ENCODE measurements at regions not wholly inside any gene's neighbourhood (a gene's known extent, or its start where the extent isn't known, plus 50 kb on each side); places are given as distances from the start of the nearest gene placed in this dataset.

DNA sequence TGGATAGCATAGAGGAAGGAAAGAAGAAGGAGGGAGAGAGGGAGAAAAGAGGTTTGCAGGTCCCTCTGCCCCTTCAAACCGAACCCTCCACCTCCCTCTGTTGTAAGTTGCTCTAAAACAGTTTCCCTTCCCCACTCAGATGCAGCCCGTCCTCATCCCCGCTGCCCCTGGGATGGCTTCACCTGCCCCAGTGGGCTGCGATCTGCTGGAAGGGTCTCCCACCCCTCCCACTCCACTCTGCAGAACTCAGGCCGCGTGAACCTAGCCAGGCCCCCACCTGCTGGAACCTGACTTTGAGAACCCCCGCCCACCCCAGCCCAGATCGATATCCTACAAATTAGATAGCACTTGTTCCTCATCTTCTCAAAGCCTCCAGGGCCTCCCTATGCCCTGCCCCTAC is 190.8 kb downstream of the DLL1 start:
- no peaks in the 10 kb centered on the region for H3K9me3 ChIP-seq (ENCODE audit: control insufficient read depth in 5 of 5, low read length in 5 of 5)
- H3K9ac ChIP-seq (ENCODE audit: low read length in 5 of 5) = no peak overlapping the region
- H3K36me3 ChIP-seq (ENCODE audit: control insufficient read depth in 5 of 5, insufficient read depth in 5 of 5, low read length in 5 of 5) = no peaks in the 10 kb centered on the region
- H3K27me3 ChIP-seq (ENCODE audit: control insufficient read depth in 5 of 5, insufficient read depth in 4 of 5, low read length in 5 of 5) = peaks cover 7 to 31% (median 22%) of the 10 kb centered on the region in 5 donors
- H3K4me3 ChIP-seq (ENCODE audit: low read depth in 1 of 5, low read length in 5 of 5) = no peak overlapping the region
- no peak overlapping the region for H3K27ac ChIP-seq (ENCODE audit: low read depth, low read length)
- peaks cover 0 to 2% (median 0%) of the 10 kb centered on the region in 5 donors for H3K4me1 ChIP-seq (ENCODE audit: control insufficient read depth in 5 of 5, insufficient read depth in 5 of 5, low read length in 5 of 5)

DNA sequence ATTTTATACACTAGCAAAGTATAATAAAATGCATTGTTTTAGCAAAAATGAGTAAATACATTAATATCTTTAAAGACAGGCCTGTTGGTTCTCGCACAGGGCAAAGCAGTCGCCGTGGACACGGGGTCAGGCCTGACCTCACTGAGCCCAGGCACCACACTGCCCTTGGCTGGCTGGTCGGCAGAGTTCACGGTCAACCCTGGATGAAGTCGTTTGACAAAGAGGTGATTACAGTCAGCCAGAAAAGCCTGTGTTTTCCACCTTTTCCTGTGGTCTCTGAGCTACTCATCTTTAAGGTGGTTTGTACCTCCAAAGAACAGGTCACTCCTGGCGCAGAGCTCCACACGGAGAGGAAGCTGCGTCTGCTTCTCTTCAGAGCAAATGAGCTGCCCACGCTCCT is 191.5 kb downstream of the DLL1 start:
- Histone ChIP-seq H3K27ac (ENCODE audit: low read depth, low read length) (no peak overlapping the region), H3K9me3 (ENCODE audit: control insufficient read depth in 5 of 5, low read length in 5 of 5) (no peaks in the 10 kb centered on the region), H3K4me1 (ENCODE audit: control insufficient read depth in 5 of 5, insufficient read depth in 5 of 5, low read length in 5 of 5) (peaks cover 0 to 2% (median 0%) of the 10 kb centered on the region in 5 donors), H3K9ac (ENCODE audit: low read length in 5 of 5) (no peak overlapping the region), H3K4me3 (ENCODE audit: low read depth in 1 of 5, low read length in 5 of 5) (no peak overlapping the region), H3K27me3 (ENCODE audit: control insufficient read depth in 5 of 5, insufficient read depth in 4 of 5, low read length in 5 of 5) (peaks cover 11 to 36% (median 23%) of the 10 kb centered on the region in 5 donors), H3K36me3 (ENCODE audit: control insufficient read depth in 5 of 5, insufficient read depth in 5 of 5, low read length in 5 of 5) (no peaks in the 10 kb centered on the region)

- Histone ChIP-seq H3K9ac (ENCODE audit: low read length in 5 of 5) (no peak overlapping the region), H3K9me3 (ENCODE audit: control insufficient read depth in 5 of 5, low read length in 5 of 5) (no peaks in the 10 kb centered on the region), H3K27ac (ENCODE audit: low read depth, low read length) (no peak overlapping the region), H3K4me1 (ENCODE audit: control insufficient read depth in 5 of 5, insufficient read depth in 5 of 5, low read length in 5 of 5) (peaks cover 0 to 2% (median 0%) of the 10 kb centered on the region in 5 donors), H3K27me3 (ENCODE audit: control insufficient read depth in 5 of 5, insufficient read depth in 4 of 5, low read length in 5 of 5) (peaks cover 11 to 43% (median 26%) of the 10 kb centered on the region in 5 donors), H3K36me3 (ENCODE audit: control insufficient read depth in 5 of 5, insufficient read depth in 5 of 5, low read length in 5 of 5) (no peaks in the 10 kb centered on the region), H3K4me3 (ENCODE audit: low read depth in 1 of 5, low read length in 5 of 5) (no peak overlapping the region)
Observed at GRCh38 chr6:170098428-170099170, 192.3 kb downstream of the DLL1 start.

DNA sequence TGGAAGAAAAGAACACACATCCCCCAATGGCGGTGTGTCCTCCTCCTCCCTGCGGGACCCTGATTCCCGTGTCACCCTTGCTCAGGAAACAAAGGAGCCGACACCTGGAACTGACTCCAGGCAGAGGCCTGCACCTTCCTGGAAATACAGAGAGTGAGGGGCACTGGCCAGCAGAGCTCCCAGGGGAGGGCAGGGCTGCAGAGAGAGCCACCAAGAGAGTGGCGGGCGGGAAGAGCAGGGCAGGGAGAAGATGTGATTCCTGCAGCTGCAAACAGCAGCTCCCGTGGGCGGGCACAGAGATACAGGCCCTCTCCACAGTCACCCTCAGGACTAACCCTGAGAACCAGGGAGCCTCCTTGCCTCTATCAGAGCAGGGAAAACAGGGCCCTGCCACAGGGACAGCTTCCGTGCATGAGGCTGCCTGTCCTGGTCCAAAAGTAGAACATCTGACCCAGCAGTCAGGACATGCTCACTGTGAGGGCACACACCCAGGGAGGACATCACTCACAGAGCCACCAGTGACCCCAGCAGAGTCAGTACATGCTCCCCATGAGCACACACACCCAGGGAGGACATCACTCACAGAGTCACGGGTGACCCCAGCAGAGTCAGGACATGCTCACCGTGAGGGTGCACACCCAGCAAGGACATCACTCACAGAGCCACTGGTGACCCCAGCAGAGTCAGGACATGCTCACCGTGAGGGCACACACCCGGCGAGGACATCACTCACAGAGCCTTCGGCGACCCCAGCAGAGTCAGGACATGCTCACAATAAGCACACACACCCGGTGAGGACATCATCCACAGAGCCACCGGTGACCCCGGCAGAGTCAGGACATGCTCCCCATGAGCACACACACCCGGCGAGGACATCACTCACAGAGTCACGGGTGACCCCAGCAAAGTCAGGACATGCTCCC is 193.1 kb downstream of the DLL1 start:
- Histone ChIP-seq H3K9me3 (ENCODE audit: control insufficient read depth in 5 of 5, low read length in 5 of 5) (no peaks in the 10 kb centered on the region), H3K36me3 (ENCODE audit: control insufficient read depth in 5 of 5, insufficient read depth in 5 of 5, low read length in 5 of 5) (no peaks in the 10 kb centered on the region), H3K4me3 (ENCODE audit: low read depth in 1 of 5, low read length in 5 of 5) (no peak overlapping the region), H3K27ac (ENCODE audit: low read depth, low read length) (no peak overlapping the region), H3K9ac (ENCODE audit: low read length in 5 of 5) (no peak overlapping the region), H3K27me3 (ENCODE audit: control insufficient read depth in 5 of 5, insufficient read depth in 4 of 5, low read length in 5 of 5) (peaks cover 11 to 48% (median 30%) of the 10 kb centered on the region in 5 donors), H3K4me1 (ENCODE audit: control insufficient read depth in 5 of 5, insufficient read depth in 5 of 5, low read length in 5 of 5) (peaks cover 0 to 2% (median 0%) of the 10 kb centered on the region in 5 donors)

DNA sequence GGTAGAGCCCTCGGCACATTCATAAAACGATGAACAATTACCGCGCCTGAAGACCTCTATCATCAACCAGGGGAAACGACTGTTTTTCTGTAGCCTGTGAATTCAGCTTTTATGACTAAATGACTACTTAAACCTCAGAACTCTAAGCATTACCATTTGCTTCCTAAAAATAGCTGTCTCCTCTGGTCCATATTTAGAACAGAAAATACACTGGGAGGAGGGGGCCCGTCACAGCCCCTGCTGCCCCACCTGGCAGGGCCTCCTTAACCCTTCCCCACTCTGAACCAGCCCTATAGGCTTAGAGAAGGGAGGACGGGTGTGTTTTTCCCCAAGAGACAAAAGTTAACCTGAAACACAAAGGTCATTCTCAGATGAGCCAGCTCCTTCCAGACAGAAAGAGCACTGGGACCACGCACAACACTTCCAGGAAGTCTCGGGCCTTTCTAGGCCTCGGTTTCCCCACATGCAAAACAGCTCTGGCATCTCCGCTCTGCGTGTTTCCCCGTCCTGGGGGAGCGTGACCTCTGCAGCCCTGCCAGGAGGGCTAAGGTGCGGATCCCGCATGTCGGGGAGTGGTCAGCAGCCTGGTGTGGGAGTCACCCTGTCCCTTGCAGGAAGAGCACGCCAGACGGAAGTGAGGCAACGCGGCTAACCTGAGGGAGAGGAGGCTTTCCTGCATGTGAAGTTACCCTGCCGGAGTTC is 193.9 kb downstream of the DLL1 start:
- Histone ChIP-seq H3K9ac (ENCODE audit: low read length in 5 of 5) (no peak overlapping the region), H3K27ac (ENCODE audit: low read depth, low read length) (no peak overlapping the region), H3K9me3 (ENCODE audit: control insufficient read depth in 5 of 5, low read length in 5 of 5) (no peaks in the 10 kb centered on the region), H3K4me1 (ENCODE audit: control insufficient read depth in 5 of 5, insufficient read depth in 5 of 5, low read length in 5 of 5) (peaks cover 0 to 2% (median 0%) of the 10 kb centered on the region in 5 donors), H3K27me3 (ENCODE audit: control insufficient read depth in 5 of 5, insufficient read depth in 4 of 5, low read length in 5 of 5) (peaks cover 11 to 52% (median 34%) of the 10 kb centered on the region in 5 donors), H3K36me3 (ENCODE audit: control insufficient read depth in 5 of 5, insufficient read depth in 5 of 5, low read length in 5 of 5) (no peaks in the 10 kb centered on the region), H3K4me3 (ENCODE audit: low read depth in 1 of 5, low read length in 5 of 5) (no peak overlapping the region)

DNA sequence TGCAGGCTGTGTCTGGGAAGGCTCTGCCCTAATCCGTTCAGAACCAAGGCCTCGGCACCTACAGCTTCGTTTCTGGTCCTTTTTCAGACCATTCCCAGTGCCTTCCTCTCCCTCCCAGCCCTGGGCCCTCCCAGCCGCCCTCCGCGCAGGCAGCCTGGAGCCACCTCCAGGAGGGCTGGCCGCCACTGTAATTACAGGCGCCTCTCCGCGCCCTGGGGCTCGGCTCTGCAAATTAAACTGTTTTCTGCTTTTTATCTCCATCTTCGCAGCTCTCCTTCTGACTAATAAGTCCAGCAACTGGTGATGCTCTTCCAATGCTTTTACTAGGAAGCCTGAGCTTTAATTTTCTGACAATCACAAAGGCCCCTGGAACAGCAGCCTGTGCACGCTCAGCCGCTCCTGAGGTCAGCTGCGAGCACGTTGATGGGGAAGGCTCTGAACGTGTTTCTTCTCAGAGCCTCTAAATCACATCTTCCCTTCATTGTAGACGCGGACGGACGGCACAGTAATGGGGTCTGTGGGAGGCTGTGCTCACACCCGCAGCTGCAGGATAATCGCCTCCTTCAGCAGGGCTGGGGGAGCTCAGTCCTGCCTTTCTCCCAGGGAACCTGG is 194.6 kb downstream of the DLL1 start:
- H3K27me3 ChIP-seq (ENCODE audit: control insufficient read depth in 5 of 5, insufficient read depth in 4 of 5, low read length in 5 of 5) = peaks cover 11 to 52% (median 34%) of the 10 kb centered on the region in 5 donors
- H3K9me3 ChIP-seq (ENCODE audit: control insufficient read depth in 5 of 5, low read length in 5 of 5) = no peaks in the 10 kb centered on the region
- peaks cover 0 to 2% (median 0%) of the 10 kb centered on the region in 5 donors for H3K4me1 ChIP-seq (ENCODE audit: control insufficient read depth in 5 of 5, insufficient read depth in 5 of 5, low read length in 5 of 5)
- H3K27ac ChIP-seq (ENCODE audit: low read depth, low read length) = no peak overlapping the region
- H3K9ac ChIP-seq (ENCODE audit: low read length in 5 of 5) = no peak overlapping the region
- no peaks in the 10 kb centered on the region for H3K36me3 ChIP-seq (ENCODE audit: control insufficient read depth in 5 of 5, insufficient read depth in 5 of 5, low read length in 5 of 5)
- H3K4me3 ChIP-seq (ENCODE audit: low read depth in 1 of 5, low read length in 5 of 5) = no peak overlapping the region

DNA sequence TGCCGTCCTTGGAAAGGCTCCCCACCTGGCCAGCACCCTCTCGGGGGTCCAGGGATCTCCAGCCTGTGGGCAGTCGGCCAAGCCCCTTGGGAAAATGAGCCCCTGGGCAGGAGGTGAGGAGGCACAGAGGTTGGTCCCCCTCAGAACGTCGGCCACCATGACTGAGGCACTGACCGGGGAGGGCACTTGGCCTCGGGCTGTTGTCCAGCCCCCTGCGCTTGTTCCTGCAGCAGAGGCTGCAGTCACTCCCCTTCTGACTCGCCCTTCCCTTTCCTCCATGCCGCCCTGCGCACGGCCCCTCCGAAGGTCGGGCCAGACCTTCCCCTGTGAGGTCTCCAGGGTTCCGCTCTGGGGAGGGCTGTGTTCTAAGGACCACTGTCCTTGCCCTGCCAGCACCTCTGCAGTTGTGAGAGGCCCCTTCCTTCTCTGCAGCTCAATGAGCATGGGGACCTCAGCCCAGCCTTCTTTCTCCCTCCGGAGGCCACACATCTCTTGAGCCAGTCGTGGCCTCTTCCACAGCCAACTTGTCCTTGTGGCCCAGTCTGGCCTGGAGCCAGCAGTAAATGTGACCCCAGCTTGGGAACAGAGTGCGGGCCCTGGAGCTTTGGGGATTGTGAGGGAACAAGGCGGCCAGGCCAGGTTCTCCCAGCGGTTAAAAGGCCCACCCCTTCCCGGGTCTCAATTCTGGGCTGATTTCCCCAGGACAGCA is 195.5 kb downstream of the DLL1 start:
- peaks cover 11 to 52% (median 34%) of the 10 kb centered on the region in 5 donors for H3K27me3 ChIP-seq (ENCODE audit: control insufficient read depth in 5 of 5, insufficient read depth in 4 of 5, low read length in 5 of 5)
- no peak overlapping the region for H3K9ac ChIP-seq (ENCODE audit: low read length in 5 of 5)
- H3K27ac ChIP-seq (ENCODE audit: low read depth, low read length) = no peak overlapping the region
- peaks cover 0 to 2% (median 0%) of the 10 kb centered on the region in 5 donors for H3K4me1 ChIP-seq (ENCODE audit: control insufficient read depth in 5 of 5, insufficient read depth in 5 of 5, low read length in 5 of 5)
- H3K4me3 ChIP-seq (ENCODE audit: low read depth in 1 of 5, low read length in 5 of 5) = no peak overlapping the region
- no peaks in the 10 kb centered on the region for H3K36me3 ChIP-seq (ENCODE audit: control insufficient read depth in 5 of 5, insufficient read depth in 5 of 5, low read length in 5 of 5)
- no peaks in the 10 kb centered on the region for H3K9me3 ChIP-seq (ENCODE audit: control insufficient read depth in 5 of 5, low read length in 5 of 5)

DNA sequence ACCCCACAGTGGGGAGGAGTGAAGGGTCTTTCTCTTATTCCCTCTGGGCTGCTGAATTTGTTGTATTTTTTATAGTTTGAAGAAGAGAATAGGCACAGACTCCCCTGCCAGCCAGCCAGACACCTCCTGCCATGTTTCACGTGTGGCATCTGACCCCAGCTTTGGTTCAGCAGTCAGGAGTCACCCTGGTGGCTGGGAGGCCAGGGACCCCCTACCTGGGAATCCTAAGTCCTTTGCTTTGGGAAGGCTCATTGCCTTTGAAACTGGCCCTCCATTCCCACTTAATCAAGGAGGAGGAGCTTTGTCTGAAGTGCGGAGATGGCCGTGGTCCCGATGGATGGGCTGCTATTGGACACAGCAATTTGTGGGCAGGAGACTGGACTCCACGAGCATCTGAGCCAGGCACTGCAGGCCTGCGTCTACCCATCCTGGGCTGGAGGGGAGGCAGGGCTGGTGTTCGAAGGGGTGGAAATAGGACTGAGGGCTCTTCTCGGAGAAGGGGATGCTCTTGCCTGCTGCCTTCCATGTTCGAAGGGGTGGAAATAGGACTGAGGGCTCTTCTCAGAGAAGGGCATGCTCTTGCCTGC is 196.1 kb downstream of the DLL1 start:
- H3K9me3 ChIP-seq (ENCODE audit: control insufficient read depth in 5 of 5, low read length in 5 of 5) = no peaks in the 10 kb centered on the region
- H3K27me3 ChIP-seq (ENCODE audit: control insufficient read depth in 5 of 5, insufficient read depth in 4 of 5, low read length in 5 of 5) = peaks cover 11 to 50% (median 34%) of the 10 kb centered on the region in 5 donors
- no peak overlapping the region for H3K27ac ChIP-seq (ENCODE audit: low read depth, low read length)
- no peak overlapping the region for H3K4me3 ChIP-seq (ENCODE audit: low read depth in 1 of 5, low read length in 5 of 5)
- H3K36me3 ChIP-seq (ENCODE audit: control insufficient read depth in 5 of 5, insufficient read depth in 5 of 5, low read length in 5 of 5) = no peaks in the 10 kb centered on the region
- no peak overlapping the region for H3K9ac ChIP-seq (ENCODE audit: low read length in 5 of 5)
- H3K4me1 ChIP-seq (ENCODE audit: control insufficient read depth in 5 of 5, insufficient read depth in 5 of 5, low read length in 5 of 5) = peaks cover 0 to 5% (median 3%) of the 10 kb centered on the region in 5 donors
